ENCODE measurements at regions not wholly inside any gene's neighbourhood (a gene's known extent, or its start where the extent isn't known, plus 50 kb on each side); places are given as distances from the start of the nearest gene placed in this dataset.
"Not testable (repeated sequence)": the region's sequence is repeated elsewhere in the genome, so short reads cannot be mapped to it uniquely, and the experiment has no call there.

GRCh38 chr10:28370107-28370835, 67.4 kb upstream of the MPP7 start (continued):
- TF ChIP-seq PHF8 (conservative IDR thresholded peaks at IDR 0.05; ENCODE audit: low read depth, low read length), result no peak
- no peak for TF ChIP-seq TAF1 (IDR thresholded peaks at IDR 0.05; ENCODE audit: low read depth, low read length)
- TF ChIP-seq JUN (IDR thresholded peaks at IDR 0.05; ENCODE audit: low read depth, low read length), result no peak
- TF ChIP-seq HDAC2 (IDR thresholded peaks at IDR 0.05; ENCODE audit: borderline replicate concordance in 1 of 2, low read depth in 2 of 2, low read length in 2 of 2), result no peak
- no peak for TF ChIP-seq SIRT6 (IDR thresholded peaks at IDR 0.05; ENCODE audit: low read length)
- TF ChIP-seq NRF1 (IDR thresholded peaks at IDR 0.05; ENCODE audit: low read depth, low read length), result no peak

GRCh38 chr10:28371638-28372037, 68.8 kb upstream of the MPP7 start:
- H3K23ac ChIP-seq (ENCODE audit: insufficient read length); H3K4me1 ChIP-seq (replicated peaks in 1 of 4; ENCODE audit: control insufficient read depth in 3 of 4, insufficient read depth in 4 of 4, low read length in 3 of 4); H3K27me3 ChIP-seq (replicated peaks in 1 of 4; ENCODE audit: control insufficient read depth in 3 of 4, extremely low read depth in 1 of 4, insufficient read depth in 3 of 4, low read length in 3 of 4); H3K9me3 ChIP-seq (ENCODE audit: insufficient read depth in 2 of 2, low read depth in 1 of 2, low read length in 1 of 2); H4K8ac ChIP-seq (ENCODE audit: extremely low read depth, insufficient read depth, low read length); FAIRE-seq; H2AK5ac ChIP-seq (ENCODE audit: low read depth, low read length); H3K79me2 ChIP-seq (ENCODE audit: control insufficient read depth in 1 of 2, insufficient read depth in 2 of 2, low read length in 2 of 2); H4K91ac ChIP-seq (replicated peaks; ENCODE audit: insufficient read length, low read length); H3K23me2 ChIP-seq (ENCODE audit: low read depth, low read length); H3K56ac ChIP-seq (replicated peaks; ENCODE audit: insufficient read length, low read depth, low read length); H3K4ac ChIP-seq (replicated peaks; ENCODE audit: insufficient read length, low read depth, low read length); H4K20me1 ChIP-seq (replicated peaks in 1 of 2; ENCODE audit: control insufficient read depth in 1 of 2, insufficient read depth in 2 of 2, low read length in 2 of 2); H3K14ac ChIP-seq (ENCODE audit: insufficient read length); H2BK5ac ChIP-seq (ENCODE audit: low read depth, low read length); H2AFZ ChIP-seq (ENCODE audit: low read length); H4K5ac ChIP-seq (ENCODE audit: insufficient read length, low read depth, low read length); H2BK120ac ChIP-seq (replicated peaks; ENCODE audit: low read depth, low read length); H2BK20ac ChIP-seq (ENCODE audit: low read length); H3K18ac ChIP-seq (ENCODE audit: extremely low read depth, low read length); DNase-seq (ENCODE audit: low read depth in 1 of 2, low spot score in 2 of 2); H2BK15ac ChIP-seq (ENCODE audit: low read length); H3K9ac ChIP-seq (replicated peaks in 1 of 4; ENCODE audit: extremely low read depth in 1 of 4, low read depth in 3 of 4, low read length in 3 of 4); H3K4me3 ChIP-seq (ENCODE audit: extremely low read depth in 1 of 4, insufficient read depth in 2 of 4, low read depth in 3 of 4, low read length in 4 of 4); H3K27ac ChIP-seq (ENCODE audit: low read depth, low read length); POLR2A ChIA-PET (ENCODE audit: partially characterized antibody); H3K36me3 ChIP-seq (ENCODE audit: control insufficient read depth in 2 of 4, insufficient read depth in 4 of 4, low read length in 3 of 4); H3K4me2 ChIP-seq (ENCODE audit: insufficient read depth in 1 of 2, low read depth in 2 of 2, low read length in 2 of 2); H2BK12ac ChIP-seq (ENCODE audit: low read depth, low read length); H3K79me1 ChIP-seq (ENCODE audit: low read depth, low read length): not testable (repeated sequence)
- WGBS, 2 experiments (ENCODE audit: extremely low coverage in 1 of 2, insufficient coverage in 1 of 2, insufficient read length in 1 of 2, insufficient replicate concordance in 2 of 2, low coverage in 1 of 2, low lambda C conversion rate in 2 of 2, missing lambda C conversion rate in 1 of 2), result 90% methylated on average over 1 of the region's 1 CpG; no CpG with 5 or more reads in 1 of the 2 experiments
- CTCF ChIA-PET (ENCODE audit: partially characterized antibody), result interaction anchor here (0.6 to 4.3 kb wide), 4 partner anchors 10 to 69 kb away, joined by 3 to 29 read pairs (median 4); partner anchors contain the start of gene MPP7

Measured in H1 (cell line).